Body of pancreas (tissue), 4 donors: ENCODE measurements at regions not wholly inside any gene's neighbourhood (a gene's known extent, or its start where the extent isn't known, plus 50 kb on each side); places are given as distances from the start of the nearest gene placed in this dataset.

Experiments
- POLR2A ChIP-seq, 3 donors: fragments of 450-650 bp; IDR thresholded peaks; one replicate each; pipeline ENCODE4 v1.6.1; 2016; ENCODE audit warnings: antibody characterized with exemption in 3 of 3, mild to moderate bottlenecking in 2 of 3
- TF ChIP-seq, protein P1 (sequence below), 7 experiments: fragments of 450-650 bp in 4 of 7; fragments of 200-600 bp in 3 of 7; sonication (generic) in 3 of 7; IDR thresholded peaks; one replicate each; pipeline ENCODE4 v1.5.1; 2016 to 2019; ENCODE audit warnings: antibody characterized with exemption in 7 of 7

DNA sequence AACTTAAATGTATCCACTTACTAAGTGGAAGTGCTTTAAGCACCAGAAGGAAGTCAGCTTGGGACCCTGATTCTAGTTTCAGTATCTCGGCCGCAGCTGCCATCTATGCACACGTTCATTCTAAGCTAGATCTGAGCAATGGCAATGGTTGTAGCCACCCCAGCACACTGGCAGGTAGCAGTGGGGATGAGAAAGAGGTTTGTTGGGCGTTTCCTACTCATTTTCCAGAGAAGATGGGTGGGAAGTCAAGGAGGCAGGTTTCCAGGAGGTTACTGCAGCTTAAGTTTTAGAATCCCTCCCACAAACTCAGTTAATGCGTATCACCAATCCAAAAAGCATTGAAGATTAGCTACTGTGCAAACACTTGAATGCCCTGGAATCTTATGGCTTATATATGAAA, 114.2 kb upstream of the TSC22D1 start:
- TF ChIP-seq, protein P1, sequence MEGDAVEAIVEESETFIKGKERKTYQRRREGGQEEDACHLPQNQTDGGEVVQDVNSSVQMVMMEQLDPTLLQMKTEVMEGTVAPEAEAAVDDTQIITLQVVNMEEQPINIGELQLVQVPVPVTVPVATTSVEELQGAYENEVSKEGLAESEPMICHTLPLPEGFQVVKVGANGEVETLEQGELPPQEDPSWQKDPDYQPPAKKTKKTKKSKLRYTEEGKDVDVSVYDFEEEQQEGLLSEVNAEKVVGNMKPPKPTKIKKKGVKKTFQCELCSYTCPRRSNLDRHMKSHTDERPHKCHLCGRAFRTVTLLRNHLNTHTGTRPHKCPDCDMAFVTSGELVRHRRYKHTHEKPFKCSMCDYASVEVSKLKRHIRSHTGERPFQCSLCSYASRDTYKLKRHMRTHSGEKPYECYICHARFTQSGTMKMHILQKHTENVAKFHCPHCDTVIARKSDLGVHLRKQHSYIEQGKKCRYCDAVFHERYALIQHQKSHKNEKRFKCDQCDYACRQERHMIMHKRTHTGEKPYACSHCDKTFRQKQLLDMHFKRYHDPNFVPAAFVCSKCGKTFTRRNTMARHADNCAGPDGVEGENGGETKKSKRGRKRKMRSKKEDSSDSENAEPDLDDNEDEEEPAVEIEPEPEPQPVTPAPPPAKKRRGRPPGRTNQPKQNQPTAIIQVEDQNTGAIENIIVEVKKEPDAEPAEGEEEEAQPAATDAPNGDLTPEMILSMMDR (IDR thresholded peaks at IDR 0.05), result no peak
- TF ChIP-seq POLR2A (IDR thresholded peaks at IDR 0.05), result no peak
